IMR-90 (cell line): ENCODE measurements at regions not wholly inside any gene's neighbourhood (a gene's known extent, or its start where the extent isn't known, plus 50 kb on each side); places are given as distances from the start of the nearest gene placed in this dataset.

ENCODE experiments used
- ATAC-seq: fragments of 200-7000 bp; cut with Tn5 transposase; 2 replicates; pipeline ENCODE4 v1.9.1; 2020; ENCODE audit warnings: low read depth, mild to moderate bottlenecking, moderate library complexity
- BruUV-seq: library from RNA; stranded (reverse); fragments of 400-500 nt; replicated peaks from 2 replicates; lab custom pipeline; 2021; lab: Mats Ljungman, UMichigan
- CTCF ChIA-PET: fragments of 300-600 bp; formaldehyde crosslinking; extraction: SDS; loops from one replicate; lab custom pipeline; 2021; ENCODE audit warnings: antibody characterized with exemption; lab: Yijun Ruan, JAX
- POLR2A ChIA-PET: fragments of 300-600 bp; sonication (Branson Sonifier 250); formaldehyde crosslinking; loops from one replicate; lab custom pipeline; 2022; ENCODE audit warnings: antibody characterized with exemption; ENCODE audit not compliant: unreplicated experiment; lab: Charles Lee
- DNase-seq: peaks from one replicate; pipeline ENCODE4 v3.0.0; 2013
- H2AFZ ChIP-seq: replicated peaks from 2 replicates; pipeline ENCODE3; 2013; ENCODE audit warnings: low read length, mild to moderate bottlenecking; ENCODE audit not compliant: poor library complexity
- H2AK5ac ChIP-seq: 2 replicates; pipeline ENCODE4 v1.6.1; 2013; ENCODE audit warnings: low read depth, low read length, inconsistent platforms
- H2AK9ac ChIP-seq: replicated peaks from 2 replicates; pipeline ENCODE3; 2013; ENCODE audit warnings: mild to moderate bottlenecking, low read depth, low read length, moderate library complexity; ENCODE audit not compliant: poor library complexity
- H2BK120ac ChIP-seq: 2 replicates; pipeline ENCODE4 v1.6.1; 2013; ENCODE audit warnings: low read depth, low read length, inconsistent platforms
- H2BK15ac ChIP-seq: 3 replicates; pipeline ENCODE4 v1.6.1; 2013; ENCODE audit warnings: low read depth, low read length, inconsistent platforms
- H2BK20ac ChIP-seq: 2 replicates; pipeline ENCODE4 v1.6.1; 2013; ENCODE audit warnings: low read depth, mild to moderate bottlenecking, inconsistent platforms, low read length, moderate library complexity
- H2BK5ac ChIP-seq: 2 replicates; pipeline ENCODE4 v1.6.1; 2013; ENCODE audit warnings: mild to moderate bottlenecking, low read depth, low read length, inconsistent platforms; ENCODE audit not compliant: poor library complexity, severe bottlenecking
- H3K14ac ChIP-seq: replicated peaks from 2 replicates; pipeline ENCODE4 v1.6.1; 2013; ENCODE audit warnings: low read depth, low read length, inconsistent platforms
- H3K18ac ChIP-seq: 2 replicates; pipeline ENCODE4 v1.6.1; 2013; ENCODE audit warnings: low read depth, low read length, control low read depth
- H3K23ac ChIP-seq: 2 replicates; pipeline ENCODE4 v1.6.1; 2013; ENCODE audit warnings: low read depth, low read length, inconsistent platforms
- H3K27ac ChIP-seq: 2 replicates; pipeline ENCODE4 v1.5.1; 2013; ENCODE audit warnings: mild to moderate bottlenecking, control low read depth, low read length; ENCODE audit not compliant: insufficient read depth
- H3K27me3 ChIP-seq: 2 replicates; pipeline ENCODE4 v1.6.1; 2013; ENCODE audit warnings: low read length; ENCODE audit not compliant: control insufficient read depth, insufficient read depth
- H3K36me3 ChIP-seq: 2 replicates; pipeline ENCODE4 v1.6.1; 2013; ENCODE audit warnings: low read length, mixed read lengths; ENCODE audit not compliant: control insufficient read depth, insufficient read depth
- H3K4ac ChIP-seq: 2 replicates; pipeline ENCODE4 v1.6.1; 2013; ENCODE audit warnings: low read depth, low read length, inconsistent platforms
- H3K4me1 ChIP-seq: 2 replicates; pipeline ENCODE4 v1.6.1; 2013; ENCODE audit warnings: low read length, mixed read lengths; ENCODE audit not compliant: control insufficient read depth, insufficient read depth
- H3K4me2 ChIP-seq: 2 replicates; pipeline ENCODE4 v1.6.1; 2013; ENCODE audit warnings: low read depth, mild to moderate bottlenecking, control low read depth, low read length, moderate library complexity
- H3K4me3 ChIP-seq: 2 replicates; pipeline ENCODE4 v1.5.1; 2013; ENCODE audit warnings: low read depth, mild to moderate bottlenecking, control low read depth, low read length, moderate library complexity; ENCODE audit not compliant: insufficient read depth
- H3K56ac ChIP-seq: 2 replicates; pipeline ENCODE4 v1.6.1; 2013; ENCODE audit warnings: low read length, inconsistent platforms; ENCODE audit not compliant: insufficient read depth; ENCODE audit errors: extremely low read depth
- H3K79me1 ChIP-seq, 2 experiments: 2 replicates each; pipeline ENCODE4 v1.6.1; 2013; ENCODE audit warnings: low read length in 2 of 2, inconsistent platforms in 1 of 2, low read depth in 1 of 2
- H3K9ac ChIP-seq: 2 replicates; pipeline ENCODE4 v1.6.1; 2013; ENCODE audit warnings: low read depth, low read length, control low read depth
- H3K9me1 ChIP-seq: 2 replicates; pipeline ENCODE4 v1.6.1; 2013; ENCODE audit warnings: low read length, inconsistent platforms; ENCODE audit not compliant: insufficient read depth
- H3K9me3 ChIP-seq: 2 replicates; pipeline ENCODE4 v1.6.1; 2013; ENCODE audit warnings: low read length; ENCODE audit not compliant: control insufficient read depth, insufficient read depth
- H4K20me1 ChIP-seq: 2 replicates; pipeline ENCODE4 v1.6.1; 2013; ENCODE audit warnings: low read length, inconsistent platforms; ENCODE audit not compliant: insufficient read depth
- H4K5ac ChIP-seq: 2 replicates; pipeline ENCODE4 v1.6.1; 2013; ENCODE audit warnings: mild to moderate bottlenecking, low read depth, low read length, control low read depth
- H4K8ac ChIP-seq, 2 experiments: 2 replicates each; pipeline ENCODE4 v1.6.1; 2013; ENCODE audit warnings: low read depth in 2 of 2, low read length in 2 of 2, control low read depth in 1 of 2, inconsistent platforms in 1 of 2
- H4K91ac ChIP-seq: 2 replicates; pipeline ENCODE4 v1.6.1; 2013; ENCODE audit warnings: low read depth, low read length, inconsistent platforms; ENCODE audit not compliant: insufficient read depth
- BHLHE40 ChIP-seq: fragments of 150-350 bp; IDR thresholded peaks from 2 replicates; pipeline ENCODE4 v1.6.1; 2016; ENCODE audit warnings: mild to moderate bottlenecking, low read depth, low read length
- CEBPB ChIP-seq: IDR thresholded peaks from 2 replicates; pipeline ENCODE4 v1.6.1; 2012; ENCODE audit warnings: low read depth, low read length, improper control_type of control experiment
- CHD1 ChIP-seq: IDR thresholded peaks from 2 replicates; pipeline ENCODE4 v1.6.1; 2012; ENCODE audit warnings: low read depth, low read length, improper control_type of control experiment
- ELK1 ChIP-seq: fragments of 150-350 bp; IDR thresholded peaks from 2 replicates; pipeline ENCODE4 v1.6.1; 2016; ENCODE audit warnings: low read depth, mild to moderate bottlenecking, low read length, moderate library complexity, borderline replicate concordance
- FOS ChIP-seq: fragments of 150-350 bp; IDR thresholded peaks from 2 replicates; pipeline ENCODE4 v1.6.1; 2016; ENCODE audit warnings: low read depth, low read length
- MAFK ChIP-seq: IDR thresholded peaks from 2 replicates; pipeline ENCODE4 v1.6.1; 2012; ENCODE audit warnings: low read depth, low read length, improper control_type of control experiment
- MAZ ChIP-seq: IDR thresholded peaks from 2 replicates; pipeline ENCODE4 v1.6.1; 2012; ENCODE audit warnings: low read depth, mild to moderate bottlenecking, low read length, improper control_type of control experiment, moderate library complexity, borderline replicate concordance
- MXI1 ChIP-seq: IDR thresholded peaks from 2 replicates; pipeline ENCODE4 v1.6.1; 2012; ENCODE audit warnings: low read depth, mild to moderate bottlenecking, low read length, moderate library complexity, borderline replicate concordance
- NFE2L2 ChIP-seq: fragments of 150-350 bp; IDR thresholded peaks from 2 replicates; pipeline ENCODE4 v1.6.1; 2016; ENCODE audit warnings: low read depth, mild to moderate bottlenecking, low read length
- POLR2A ChIP-seq: IDR thresholded peaks from 2 replicates; pipeline ENCODE4 v1.6.1; 2012; ENCODE audit warnings: mild to moderate bottlenecking, low read depth, low read length
- RAD21 ChIP-seq: IDR thresholded peaks from 2 replicates; pipeline ENCODE4 v1.6.1; 2012; ENCODE audit warnings: low read length, improper control_type of control experiment
- RCOR1 ChIP-seq: IDR thresholded peaks from 2 replicates; pipeline ENCODE4 v1.6.1; 2012; ENCODE audit warnings: mild to moderate bottlenecking, low read length, improper control_type of control experiment; ENCODE audit not compliant: insufficient replicate concordance
- RFX5 ChIP-seq: IDR thresholded peaks from 2 replicates; pipeline ENCODE4 v1.8.0; 2012; ENCODE audit warnings: low read depth, mild to moderate bottlenecking, low read length, moderate library complexity
- SMC3 ChIP-seq: fragments of 150-350 bp; IDR thresholded peaks from 2 replicates; pipeline ENCODE4 v1.6.1; 2016; ENCODE audit warnings: low read depth, mild to moderate bottlenecking, antibody characterized with exemption, low read length, moderate library complexity
- WGBS, 2 experiments: methylation state at CpG; one replicate each; pipeline versions ENCODE4 v1.1.5 to v1.1.7; 2013; ENCODE audit warnings: missing lambda C conversion rate in 2 of 2; ENCODE audit not compliant: insufficient read length in 1 of 2; ENCODE audit errors: extremely low coverage in 2 of 2; 5-methylcytosine and 5-hydroxymethylcytosine counted together
- dilution Hi-C: fragments of 300-500 bp; cut with HindIII; formaldehyde crosslinking; loops from one replicate; pipeline ENCODE4 v1.14.3; 2018; ENCODE audit warnings: low sequenced_read_pairs; ENCODE audit not compliant: unreplicated experiment
- in situ Hi-C: fragments of 300-500 bp; cut with MboI; formaldehyde crosslinking; loops from 3 replicates; pipeline ENCODE4 v1.14.3; 2019; ENCODE audit warnings: low sequenced_read_pairs, inconsistent platforms, mixed read lengths
- intact Hi-C: fragments of 100-400 bp; cut with micrococcal nuclease; formaldehyde crosslinking; loops from 2 replicates; pipeline ENCODE4 v1.10.0; 2022
- TF ChIP-seq, protein P1 (sequence below): conservative IDR thresholded peaks from 2 replicates; pipeline ENCODE4 v1.5.1; 2012; ENCODE audit warnings: mild to moderate bottlenecking, low read depth, low read length, improper control_type of control experiment
- TF ChIP-seq, protein P2 (sequence below): fragments of 150-350 bp; IDR thresholded peaks from 2 replicates; pipeline ENCODE4 v1.6.1; 2017; ENCODE audit warnings: mild to moderate bottlenecking, antibody characterized with exemption, low read length, low read depth

GRCh38 chr3:62939707-62940106 lies 64.5 kb upstream of the CADPS start:
- Histone ChIP-seq H2BK15ac (no peak overlapping the region), H3K4me2 (no peak overlapping the region), H3K27me3 (no peaks in the 10 kb centered on the region), H4K5ac (no peak overlapping the region), H3K27ac (no peak overlapping the region), H4K20me1 (no peaks in the 10 kb centered on the region), H4K8ac (no peak overlapping the region), H4K91ac (no peak overlapping the region), H2BK5ac (no peak overlapping the region), H3K56ac (no peak overlapping the region), H3K4me1 (no peaks in the 10 kb centered on the region), H3K36me3 (no peaks in the 10 kb centered on the region), H3K9ac (no peak overlapping the region), H3K4me3 (no peak overlapping the region), H2BK120ac (no peak overlapping the region), H3K9me3 (peaks cover 7% of the 10 kb centered on the region; the same call in 1 of the 2 replicates), H2AK5ac (no peak overlapping the region), H2BK20ac (no peak overlapping the region), H3K9me1 (no peaks in the 10 kb centered on the region), H3K18ac (no peak overlapping the region), H3K79me1 (no peaks in the 10 kb centered on the region), H3K4ac (no peak overlapping the region), H2AK9ac (no peak overlapping the region), H3K23ac (no peak overlapping the region), H3K14ac (no peak overlapping the region), H2AFZ (no peak overlapping the region)
- CTCF ChIA-PET: no interaction called here
- dilution Hi-C loops (no loop called here), intact Hi-C loops (no loop called here), in situ Hi-C loops (no loop called here)
- TF ChIP-seq SMC3 (no peak), RCOR1 (no peak), FOS (no peak), CHD1 (no peak), MXI1 (no peak), MAZ (no peak), RFX5 (no peak), NFE2L2 (no peak), POLR2A (no peak), MAFK (no peak), BHLHE40 (no peak), ELK1 (no peak), CEBPB (no peak), RAD21 (no peak)
- TF ChIP-seq, protein P1, sequence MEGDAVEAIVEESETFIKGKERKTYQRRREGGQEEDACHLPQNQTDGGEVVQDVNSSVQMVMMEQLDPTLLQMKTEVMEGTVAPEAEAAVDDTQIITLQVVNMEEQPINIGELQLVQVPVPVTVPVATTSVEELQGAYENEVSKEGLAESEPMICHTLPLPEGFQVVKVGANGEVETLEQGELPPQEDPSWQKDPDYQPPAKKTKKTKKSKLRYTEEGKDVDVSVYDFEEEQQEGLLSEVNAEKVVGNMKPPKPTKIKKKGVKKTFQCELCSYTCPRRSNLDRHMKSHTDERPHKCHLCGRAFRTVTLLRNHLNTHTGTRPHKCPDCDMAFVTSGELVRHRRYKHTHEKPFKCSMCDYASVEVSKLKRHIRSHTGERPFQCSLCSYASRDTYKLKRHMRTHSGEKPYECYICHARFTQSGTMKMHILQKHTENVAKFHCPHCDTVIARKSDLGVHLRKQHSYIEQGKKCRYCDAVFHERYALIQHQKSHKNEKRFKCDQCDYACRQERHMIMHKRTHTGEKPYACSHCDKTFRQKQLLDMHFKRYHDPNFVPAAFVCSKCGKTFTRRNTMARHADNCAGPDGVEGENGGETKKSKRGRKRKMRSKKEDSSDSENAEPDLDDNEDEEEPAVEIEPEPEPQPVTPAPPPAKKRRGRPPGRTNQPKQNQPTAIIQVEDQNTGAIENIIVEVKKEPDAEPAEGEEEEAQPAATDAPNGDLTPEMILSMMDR: no peak
- TF ChIP-seq, protein P2, sequence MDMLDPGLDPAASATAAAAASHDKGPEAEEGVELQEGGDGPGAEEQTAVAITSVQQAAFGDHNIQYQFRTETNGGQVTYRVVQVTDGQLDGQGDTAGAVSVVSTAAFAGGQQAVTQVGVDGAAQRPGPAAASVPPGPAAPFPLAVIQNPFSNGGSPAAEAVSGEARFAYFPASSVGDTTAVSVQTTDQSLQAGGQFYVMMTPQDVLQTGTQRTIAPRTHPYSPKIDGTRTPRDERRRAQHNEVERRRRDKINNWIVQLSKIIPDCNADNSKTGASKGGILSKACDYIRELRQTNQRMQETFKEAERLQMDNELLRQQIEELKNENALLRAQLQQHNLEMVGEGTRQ: no peak
- WGBS, 2 experiments: no CpG with 5 or more reads among the region's 8 CpGs
- POLR2A ChIA-PET: no interaction called here
- ATAC-seq (no peak), DNase-seq (no peak)
- BruUV-seq: no TSS peak
